HL-60 (cell line): ENCODE measurements at regions not wholly inside any gene's neighbourhood (a gene's known extent, or its start where the extent isn't known, plus 50 kb on each side); places are given as distances from the start of the nearest gene placed in this dataset.

Experiments
- DNase-seq, 2 experiments: peaks; one replicate each; pipeline ENCODE4 v3.0.0-alpha.2; 2010 to 2020; ENCODE audit warnings: low read depth in 1 of 2, low spot score in 1 of 2
- H3K27ac ChIP-seq: fragments of 250-450 bp; sonication (Bioruptor Pico); replicated peaks from 2 replicates; pipeline ENCODE4 v1.5.1; 2020; ENCODE audit warnings: mild to moderate bottlenecking, moderate library complexity
- H3K27me3 ChIP-seq: fragments of 250-450 bp; sonication (Bioruptor Pico); 2 replicates; pipeline ENCODE4 v1.5.1; 2021; ENCODE audit warnings: mild to moderate bottlenecking, moderate library complexity; ENCODE audit not compliant: insufficient read depth, poor library complexity, severe bottlenecking
- H3K4me3 ChIP-seq: replicated peaks from 2 replicates; pipeline ENCODE4 v1.5.1; 2011; ENCODE audit warnings: mild to moderate bottlenecking, control low read depth, low read length; ENCODE audit not compliant: insufficient read depth
- CTCF ChIP-seq: IDR thresholded peaks from one replicate; pipeline ENCODE4 v1.5.1; 2011; ENCODE audit warnings: low read length, control low read depth, inconsistent platforms; ENCODE audit not compliant: insufficient read depth
- GABPA ChIP-seq: IDR thresholded peaks from 2 replicates; pipeline ENCODE4 v1.6.1; 2012; ENCODE audit warnings: low read depth
- POLR2AphosphoS5 ChIP-seq: IDR thresholded peaks from 2 replicates; pipeline ENCODE4 v1.6.1; 2012; ENCODE audit warnings: low read depth
- SPI1 ChIP-seq: IDR thresholded peaks from 2 replicates; pipeline ENCODE4 v1.6.1; 2012; ENCODE audit warnings: low read depth, mild to moderate bottlenecking, borderline replicate concordance
- TF ChIP-seq, protein P1 (sequence below): IDR thresholded peaks from 2 replicates; pipeline ENCODE4 v1.6.1; 2012; ENCODE audit warnings: low read depth; ENCODE audit not compliant: insufficient replicate concordance

DNA sequence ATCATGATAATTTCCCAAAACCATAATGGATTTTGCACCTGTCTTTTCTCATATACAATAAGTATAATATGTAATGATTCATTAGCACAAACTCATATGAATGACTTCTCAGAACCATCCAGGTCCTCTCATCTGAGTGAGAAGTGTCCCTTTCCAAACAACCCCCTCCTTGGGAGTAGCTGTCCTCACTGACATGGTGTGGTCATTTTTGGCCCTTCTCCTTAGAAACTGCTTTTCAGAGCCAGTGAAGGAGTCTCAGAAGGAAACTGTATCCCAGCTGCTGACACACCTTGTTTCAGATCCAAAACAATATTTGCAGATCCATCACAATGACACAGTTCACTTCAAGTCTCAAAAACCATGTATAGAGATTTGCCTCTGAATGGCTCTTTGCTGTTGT lies 95.5 kb downstream of the MIS18A start:
- Histone ChIP-seq H3K27ac (no peak overlapping the region), H3K27me3 (no peaks in the 10 kb centered on the region), H3K4me3 (no peak overlapping the region)
- TF ChIP-seq GABPA (no peak), CTCF (no peak), POLR2AphosphoS5 (no peak), SPI1 (no peak)
- TF ChIP-seq, protein P1, sequence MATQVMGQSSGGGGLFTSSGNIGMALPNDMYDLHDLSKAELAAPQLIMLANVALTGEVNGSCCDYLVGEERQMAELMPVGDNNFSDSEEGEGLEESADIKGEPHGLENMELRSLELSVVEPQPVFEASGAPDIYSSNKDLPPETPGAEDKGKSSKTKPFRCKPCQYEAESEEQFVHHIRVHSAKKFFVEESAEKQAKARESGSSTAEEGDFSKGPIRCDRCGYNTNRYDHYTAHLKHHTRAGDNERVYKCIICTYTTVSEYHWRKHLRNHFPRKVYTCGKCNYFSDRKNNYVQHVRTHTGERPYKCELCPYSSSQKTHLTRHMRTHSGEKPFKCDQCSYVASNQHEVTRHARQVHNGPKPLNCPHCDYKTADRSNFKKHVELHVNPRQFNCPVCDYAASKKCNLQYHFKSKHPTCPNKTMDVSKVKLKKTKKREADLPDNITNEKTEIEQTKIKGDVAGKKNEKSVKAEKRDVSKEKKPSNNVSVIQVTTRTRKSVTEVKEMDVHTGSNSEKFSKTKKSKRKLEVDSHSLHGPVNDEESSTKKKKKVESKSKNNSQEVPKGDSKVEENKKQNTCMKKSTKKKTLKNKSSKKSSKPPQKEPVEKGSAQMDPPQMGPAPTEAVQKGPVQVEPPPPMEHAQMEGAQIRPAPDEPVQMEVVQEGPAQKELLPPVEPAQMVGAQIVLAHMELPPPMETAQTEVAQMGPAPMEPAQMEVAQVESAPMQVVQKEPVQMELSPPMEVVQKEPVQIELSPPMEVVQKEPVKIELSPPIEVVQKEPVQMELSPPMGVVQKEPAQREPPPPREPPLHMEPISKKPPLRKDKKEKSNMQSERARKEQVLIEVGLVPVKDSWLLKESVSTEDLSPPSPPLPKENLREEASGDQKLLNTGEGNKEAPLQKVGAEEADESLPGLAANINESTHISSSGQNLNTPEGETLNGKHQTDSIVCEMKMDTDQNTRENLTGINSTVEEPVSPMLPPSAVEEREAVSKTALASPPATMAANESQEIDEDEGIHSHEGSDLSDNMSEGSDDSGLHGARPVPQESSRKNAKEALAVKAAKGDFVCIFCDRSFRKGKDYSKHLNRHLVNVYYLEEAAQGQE: no peak
- DNase-seq: no peak

GRCh38 chr21:32182449-32182848 lies 96.4 kb downstream of the MIS18A start:
- Histone ChIP-seq H3K4me3 (no peak overlapping the region), H3K27me3 (no peaks in the 10 kb centered on the region), H3K27ac (no peak overlapping the region)
- TF ChIP-seq GABPA (no peak), CTCF (no peak)
- DNase-seq: no peak

- TF ChIP-seq, protein P1: no peak
- TF ChIP-seq SPI1 (no peak), GABPA (no peak), POLR2AphosphoS5 (no peak), CTCF (no peak)
- no peak for DNase-seq
Observed at GRCh38 chr21:32181457-32181856, 97.4 kb downstream of the MIS18A start.

DNA sequence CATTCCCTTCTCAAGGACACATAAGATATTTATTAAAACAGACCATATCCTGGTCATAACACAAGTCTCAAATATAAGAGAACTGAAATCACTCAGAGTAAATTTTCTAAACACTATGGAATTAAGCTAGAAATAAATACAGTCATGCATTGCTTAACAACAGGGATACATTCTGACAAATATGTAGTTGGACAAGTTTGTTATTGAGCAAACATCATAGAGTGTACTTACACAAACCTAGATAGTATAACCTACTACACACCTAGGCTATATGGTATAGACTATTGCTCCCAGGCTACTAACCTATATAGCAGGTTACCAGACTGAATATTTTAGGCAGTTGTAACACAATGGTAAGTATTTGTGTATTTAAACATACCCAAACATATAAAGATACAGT lies 104.0 kb downstream of the MIS18A start:
- TF ChIP-seq CTCF: no peak
- no peak for TF ChIP-seq SPI1
- TF ChIP-seq, protein P1: no peak
- no peak for TF ChIP-seq POLR2AphosphoS5
- TF ChIP-seq GABPA: no peak
- H3K27me3 ChIP-seq: no peaks in the 10 kb centered on the region

More at GRCh38 chr21:32181457-32181856, 97.4 kb downstream of the MIS18A start:
- H3K27me3 ChIP-seq: no peaks in the 10 kb centered on the region
- no peak overlapping the region for H3K27ac ChIP-seq
- H3K4me3 ChIP-seq: no peak overlapping the region

More for the DNA sequence above, 104.0 kb downstream of the MIS18A start:
- Histone ChIP-seq H3K27ac (no peak overlapping the region), H3K4me3 (no peak overlapping the region)
- DNase-seq: no peak
